ENCODE measurements at regions not wholly inside any gene's neighbourhood (a gene's known extent, or its start where the extent isn't known, plus 50 kb on each side); places are given as distances from the start of the nearest gene placed in this dataset.
"Not testable (repeated sequence)": the region's sequence is repeated elsewhere in the genome, so short reads cannot be mapped to it uniquely, and the experiment has no call there.

GRCh38 chr6:23535101-23535500, 590.9 kb upstream of the NRSN1 start:
- Histone ChIP-seq H3K4me1 (no peaks in the 10 kb centered on the region), H3K36me3 (no peaks in the 10 kb centered on the region), H3K4me3 (no peak overlapping the region), H3K27me3 (no peaks in the 10 kb centered on the region), H3K9me3 (no peaks in the 10 kb centered on the region), H3K27ac (no peak overlapping the region)
- intact Hi-C loops (cut with DNase I): no loop called here
- DNase-seq: no peak
- no peak for TF ChIP-seq CTCF (IDR thresholded peaks at IDR 0.05)
- ATAC-seq: no peak

GRCh38 chr6:23537828-23538227, 588.2 kb upstream of the NRSN1 start:
- DNase-seq (no peak), ATAC-seq (no peak)
- H3K27ac ChIP-seq: no peak overlapping the region
- no peaks in the 10 kb centered on the region for H3K36me3 ChIP-seq
- no peaks in the 10 kb centered on the region for H3K27me3 ChIP-seq
- no peak overlapping the region for H3K4me3 ChIP-seq
- H3K9me3 ChIP-seq: no peaks in the 10 kb centered on the region
- H3K4me1 ChIP-seq: no peaks in the 10 kb centered on the region
- intact Hi-C loops (cut with DNase I): no loop called here
- TF ChIP-seq CTCF (IDR thresholded peaks at IDR 0.05): no peak

- Histone ChIP-seq H3K36me3 (no peaks in the 10 kb centered on the region), H3K4me1 (no peaks in the 10 kb centered on the region), H3K27me3 (no peaks in the 10 kb centered on the region), H3K4me3 (no peak overlapping the region), H3K9me3 (no peaks in the 10 kb centered on the region), H3K27ac (no peak overlapping the region)
- no peak for TF ChIP-seq CTCF (IDR thresholded peaks at IDR 0.05)
- DNase-seq (no peak), ATAC-seq (no peak)
- intact Hi-C loops (cut with DNase I): no loop called here
These were observed 578.2 kb upstream of the NRSN1 start for GRCh38 chr6:23547851-23548250.

- DNase-seq; H3K27ac ChIP-seq; H3K27me3 ChIP-seq; ATAC-seq; intact Hi-C loops (cut with DNase I); H3K4me1 ChIP-seq; H3K36me3 ChIP-seq; H3K9me3 ChIP-seq; H3K4me3 ChIP-seq: not testable (repeated sequence)
These were observed 571.1 kb upstream of the NRSN1 start for GRCh38 chr6:23554953-23555352.

GRCh38 chr6:23559587-23560343, 566.2 kb upstream of the NRSN1 start:
- TF ChIP-seq CTCF (IDR thresholded peaks at IDR 0.05): no peak
- no peak for DNase-seq
- H3K27me3 ChIP-seq: no peaks in the 10 kb centered on the region
- intact Hi-C loops (cut with DNase I): no loop called here
- no peaks in the 10 kb centered on the region for H3K4me1 ChIP-seq
- H3K36me3 ChIP-seq: no peaks in the 10 kb centered on the region
- no peaks in the 10 kb centered on the region for H3K9me3 ChIP-seq
- H3K27ac ChIP-seq: no peak overlapping the region
- H3K4me3 ChIP-seq: no peak overlapping the region
- ATAC-seq: no peak

GRCh38 chr6:23561732-23562131, 564.3 kb upstream of the NRSN1 start:
- no peak for ATAC-seq
- Histone ChIP-seq H3K27me3 (no peaks in the 10 kb centered on the region), H3K4me3 (no peak overlapping the region), H3K9me3 (no peaks in the 10 kb centered on the region), H3K36me3 (no peaks in the 10 kb centered on the region), H3K4me1 (no peaks in the 10 kb centered on the region), H3K27ac (no peak overlapping the region)
- no peak for DNase-seq
- no peak for TF ChIP-seq CTCF (IDR thresholded peaks at IDR 0.05)
- intact Hi-C loops (cut with DNase I): no loop called here
